Pons (tissue), 1 donor: ENCODE measurements at regions not wholly inside any gene's neighbourhood (a gene's known extent, or its start where the extent isn't known, plus 50 kb on each side); places are given as distances from the start of the nearest gene placed in this dataset.

Experiments
- DNase-seq: peaks from one replicate; pipeline ENCODE4 v3.0.0-alpha.2; 2016; ENCODE audit warnings: low spot score

GRCh38 chr3:87175732-87176131 lies 51.4 kb upstream of the CHMP2B start:
- DNase-seq, result no peak

GRCh38 chr3:87173776-87174175 lies 53.3 kb upstream of the CHMP2B start:
- no peak for DNase-seq

GRCh38 chr3:87173071-87173470 lies 54.0 kb upstream of the CHMP2B start:
- no peak for DNase-seq

GRCh38 chr3:87167628-87168456 lies 59.3 kb upstream of the CHMP2B start:
- DNase-seq, result peak; percentile 83

GRCh38 chr3:87164245-87164644 lies 62.9 kb upstream of the CHMP2B start:
- no peak for DNase-seq

- no peak for DNase-seq
These were observed 65.3 kb upstream of the CHMP2B start for GRCh38 chr3:87161851-87162250.

GRCh38 chr3:87161417-87161816 lies 65.7 kb upstream of the CHMP2B start:
- DNase-seq, result no peak

- no peak for DNase-seq
These were observed 66.1 kb upstream of the CHMP2B start for GRCh38 chr3:87161013-87161412.

- DNase-seq, result no peak
These were observed 68.3 kb upstream of the CHMP2B start for GRCh38 chr3:87158823-87159222.

GRCh38 chr3:87148020-87148419 lies 79.1 kb upstream of the CHMP2B start:
- no peak for DNase-seq

GRCh38 chr3:87147562-87147961 lies 79.5 kb upstream of the CHMP2B start:
- DNase-seq, result no peak

GRCh38 chr3:87145553-87145952 lies 81.6 kb upstream of the CHMP2B start:
- DNase-seq, result peak; percentile 17

- no peak for DNase-seq
These were observed 91.0 kb upstream of the CHMP2B start for GRCh38 chr3:87136066-87136596.

GRCh38 chr3:87135412-87135811 lies 91.7 kb upstream of the CHMP2B start:
- DNase-seq, result no peak

- DNase-seq, result no peak
These were observed 94.3 kb upstream of the CHMP2B start for GRCh38 chr3:87132801-87133200.

- no peak for DNase-seq
These were observed 99.1 kb upstream of the CHMP2B start for GRCh38 chr3:87128006-87128405.

GRCh38 chr3:87127281-87127680 lies 99.8 kb upstream of the CHMP2B start:
- DNase-seq, result no peak

- DNase-seq, result no peak
These were observed 100.8 kb upstream of the CHMP2B start for GRCh38 chr3:87126321-87126720.

GRCh38 chr3:87125116-87125515 lies 102.0 kb upstream of the CHMP2B start:
- DNase-seq, result no peak

- DNase-seq, result no peak
These were observed 104.3 kb upstream of the CHMP2B start for GRCh38 chr3:87122766-87123165.

- DNase-seq, result no peak
These were observed 105.3 kb upstream of the CHMP2B start for GRCh38 chr3:87121856-87122255.

GRCh38 chr3:87120881-87121280 lies 106.2 kb upstream of the CHMP2B start:
- peak; percentile 9 for DNase-seq

- DNase-seq, result no peak
These were observed 106.9 kb upstream of the CHMP2B start for GRCh38 chr3:87120236-87120635.

- no peak for DNase-seq
These were observed 117.6 kb upstream of the CHMP2B start for GRCh38 chr3:87109465-87109864.
